WERI-Rb-1 (cell line): ENCODE measurements at regions not wholly inside any gene's neighbourhood (a gene's known extent, or its start where the extent isn't known, plus 50 kb on each side); places are given as distances from the start of the nearest gene placed in this dataset.

Experiments
- DNase-seq: peaks from one replicate; pipeline ENCODE4 v3.0.0-alpha.2; 2020
- H3K27ac ChIP-seq: fragments of 250-450 bp; sonication (Bioruptor Pico); 2 replicates; pipeline ENCODE4 v1.5.1; 2020; ENCODE audit warnings: mild to moderate bottlenecking, moderate library complexity
- H3K27me3 ChIP-seq: fragments of 250-450 bp; sonication (Bioruptor Pico); 2 replicates; pipeline ENCODE4 v1.5.1; 2021; ENCODE audit warnings: mild to moderate bottlenecking, low read depth, moderate library complexity; ENCODE audit not compliant: insufficient read depth, severe bottlenecking
- H3K36me3 ChIP-seq: fragments of 250-450 bp; sonication (Bioruptor Pico); 2 replicates; pipeline ENCODE4 v1.5.1; 2020; ENCODE audit warnings: mild to moderate bottlenecking, moderate library complexity
- H3K4me3 ChIP-seq: 2 replicates; pipeline ENCODE4 v1.5.1; 2011; ENCODE audit warnings: low read depth, mild to moderate bottlenecking, control low read depth, low read length
- H3K9me3 ChIP-seq: fragments of 250-450 bp; sonication (Bioruptor Pico); 2 replicates; pipeline ENCODE4 v1.5.1; 2021; ENCODE audit warnings: mild to moderate bottlenecking, moderate library complexity; ENCODE audit not compliant: severe bottlenecking
- TF ChIP-seq, protein P1 (sequence below): IDR thresholded peaks from 2 replicates; pipeline ENCODE4 v1.5.1; 2011; ENCODE audit warnings: low read depth, mild to moderate bottlenecking, control low read depth, inconsistent platforms, low read length

DNA sequence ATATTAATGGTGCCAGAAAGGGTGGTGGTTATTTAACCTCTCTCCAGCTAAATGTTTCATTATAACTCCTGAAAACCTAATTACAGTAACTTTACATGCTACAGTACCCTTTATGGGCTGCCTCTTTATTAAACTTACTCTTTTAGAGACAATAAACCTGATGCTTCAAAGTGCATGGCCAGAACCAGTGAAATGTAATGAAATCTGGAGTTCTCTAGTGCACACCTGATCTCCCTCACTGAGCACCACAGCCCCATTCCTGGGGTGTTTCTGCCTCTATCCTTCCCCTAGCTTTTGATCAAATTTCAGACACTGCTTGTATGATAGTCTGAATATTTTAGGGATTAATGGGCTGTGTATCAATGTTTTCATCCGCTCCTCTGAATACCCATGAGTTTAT lies 306.5 kb upstream of the WWC1 start:
- DNase-seq = no peak
- Histone ChIP-seq H3K4me3 (no peak overlapping the region), H3K27ac (no peak overlapping the region), H3K36me3 (no peaks in the 10 kb centered on the region), H3K27me3 (no peaks in the 10 kb centered on the region), H3K9me3 (no peaks in the 10 kb centered on the region)
- TF ChIP-seq, protein P1, sequence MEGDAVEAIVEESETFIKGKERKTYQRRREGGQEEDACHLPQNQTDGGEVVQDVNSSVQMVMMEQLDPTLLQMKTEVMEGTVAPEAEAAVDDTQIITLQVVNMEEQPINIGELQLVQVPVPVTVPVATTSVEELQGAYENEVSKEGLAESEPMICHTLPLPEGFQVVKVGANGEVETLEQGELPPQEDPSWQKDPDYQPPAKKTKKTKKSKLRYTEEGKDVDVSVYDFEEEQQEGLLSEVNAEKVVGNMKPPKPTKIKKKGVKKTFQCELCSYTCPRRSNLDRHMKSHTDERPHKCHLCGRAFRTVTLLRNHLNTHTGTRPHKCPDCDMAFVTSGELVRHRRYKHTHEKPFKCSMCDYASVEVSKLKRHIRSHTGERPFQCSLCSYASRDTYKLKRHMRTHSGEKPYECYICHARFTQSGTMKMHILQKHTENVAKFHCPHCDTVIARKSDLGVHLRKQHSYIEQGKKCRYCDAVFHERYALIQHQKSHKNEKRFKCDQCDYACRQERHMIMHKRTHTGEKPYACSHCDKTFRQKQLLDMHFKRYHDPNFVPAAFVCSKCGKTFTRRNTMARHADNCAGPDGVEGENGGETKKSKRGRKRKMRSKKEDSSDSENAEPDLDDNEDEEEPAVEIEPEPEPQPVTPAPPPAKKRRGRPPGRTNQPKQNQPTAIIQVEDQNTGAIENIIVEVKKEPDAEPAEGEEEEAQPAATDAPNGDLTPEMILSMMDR = no peak

DNA sequence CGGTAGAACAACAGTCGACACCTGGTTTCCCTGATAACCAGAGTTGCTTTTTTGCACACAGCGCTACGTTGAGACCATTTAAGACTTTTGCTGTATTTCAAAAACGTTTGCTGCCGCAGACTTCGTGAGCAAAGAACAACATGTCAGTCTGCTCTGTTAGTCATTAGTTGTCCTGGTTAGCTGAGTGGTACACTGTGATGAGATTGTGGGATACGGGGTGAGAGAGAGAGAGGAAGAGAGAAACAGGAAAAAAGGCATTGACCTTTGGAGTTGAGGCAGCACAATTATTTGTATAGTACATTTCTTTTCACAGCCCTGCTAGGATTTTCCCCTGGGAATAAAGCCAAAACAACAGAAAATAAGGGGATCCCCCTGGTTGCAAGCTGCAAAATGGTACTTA lies 306.1 kb upstream of the WWC1 start:
- DNase-seq = no peak
- Histone ChIP-seq H3K4me3 (no peak overlapping the region), H3K27me3 (no peaks in the 10 kb centered on the region), H3K9me3 (no peaks in the 10 kb centered on the region), H3K27ac (no peak overlapping the region), H3K36me3 (no peaks in the 10 kb centered on the region)
- TF ChIP-seq, protein P1 = no peak

DNA sequence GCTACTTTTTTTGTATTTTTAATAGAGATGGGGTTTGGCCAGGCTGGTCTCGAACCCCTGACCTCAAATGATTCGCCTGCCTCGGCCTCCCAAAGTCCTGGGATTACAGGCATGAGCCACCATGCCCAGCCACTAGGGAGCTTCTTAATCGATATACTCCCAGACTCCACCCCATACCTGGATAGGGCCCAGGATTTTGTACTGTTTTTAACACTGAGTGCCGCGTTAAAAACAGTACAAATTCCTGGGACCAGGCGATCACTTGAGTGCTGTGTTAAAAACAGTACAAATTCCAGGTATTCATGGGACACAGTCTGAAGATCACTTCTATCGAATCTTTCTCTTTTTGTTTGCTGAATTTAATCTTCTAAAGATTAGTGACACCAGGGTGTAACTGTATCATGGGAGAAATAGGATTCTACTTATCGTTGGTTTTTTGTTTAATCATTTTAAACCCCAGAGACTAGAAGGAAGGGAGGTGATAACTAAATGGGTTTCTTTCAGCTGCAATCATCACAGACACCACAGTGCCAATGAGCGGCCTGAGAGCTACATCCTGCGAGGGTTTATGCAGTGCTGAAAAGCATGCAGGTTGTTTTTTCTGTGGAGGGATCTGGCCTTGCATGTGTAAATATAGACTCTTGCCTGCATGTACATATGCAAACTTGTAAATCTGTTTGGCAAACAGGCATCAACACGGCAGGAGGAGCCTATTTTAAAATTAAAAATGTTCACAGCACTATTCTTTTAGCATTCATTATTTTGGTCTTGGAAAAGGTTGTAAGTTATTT lies 303.8 kb upstream of the WWC1 start:
- Histone ChIP-seq H3K27me3 (no peaks in the 10 kb centered on the region), H3K36me3 (no peaks in the 10 kb centered on the region), H3K27ac (no peak overlapping the region), H3K4me3 (no peak overlapping the region), H3K9me3 (no peaks in the 10 kb centered on the region)
- TF ChIP-seq, protein P1 = no peak
- no peak for DNase-seq

- no peaks in the 10 kb centered on the region for H3K9me3 ChIP-seq
- no peak for DNase-seq
- H3K4me3 ChIP-seq = no peak overlapping the region
- H3K27ac ChIP-seq = no peak overlapping the region
- TF ChIP-seq, protein P1 = no peak
- H3K36me3 ChIP-seq = no peaks in the 10 kb centered on the region
- no peaks in the 10 kb centered on the region for H3K27me3 ChIP-seq
Measured at GRCh38 chr5:167992868-167993267, 298.6 kb upstream of the WWC1 start.

DNA sequence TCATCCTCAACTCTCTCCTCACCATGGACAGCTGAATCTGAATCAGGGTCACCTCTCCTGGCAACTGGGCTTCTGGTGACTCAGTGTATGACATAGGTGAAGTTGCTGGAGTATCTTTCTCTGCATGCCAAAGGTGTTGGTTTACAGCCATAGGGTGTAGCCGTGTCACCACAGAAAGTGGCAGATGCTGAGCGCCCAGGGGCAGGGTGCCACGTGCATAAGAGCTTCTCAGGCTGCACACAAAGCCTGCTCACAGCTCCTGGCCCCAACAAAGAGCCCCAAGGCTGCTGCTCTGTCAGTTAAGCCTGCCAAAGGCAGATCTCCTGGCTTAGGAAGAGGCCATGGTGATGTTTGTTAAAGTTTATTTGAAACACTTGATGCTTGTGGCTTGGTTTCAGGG lies 297.7 kb upstream of the WWC1 start:
- H3K27me3 ChIP-seq = no peaks in the 10 kb centered on the region
- H3K36me3 ChIP-seq = no peaks in the 10 kb centered on the region
- H3K4me3 ChIP-seq = no peak overlapping the region
- H3K9me3 ChIP-seq = no peaks in the 10 kb centered on the region
- no peak for DNase-seq
- H3K27ac ChIP-seq = no peak overlapping the region
- TF ChIP-seq, protein P1 = no peak
